Urinary bladder (tissue), 3 donors: ENCODE measurements at regions not wholly inside any gene's neighbourhood (a gene's known extent, or its start where the extent isn't known, plus 50 kb on each side); places are given as distances from the start of the nearest gene placed in this dataset.

Experiments
- DNase-seq: peaks from one replicate; pipeline ENCODE4 v3.0.0-alpha.2; 2015; ENCODE audit errors: extremely low spot score
- H3K27ac ChIP-seq: one replicate; pipeline ENCODE4 v1.5.1; 2013; ENCODE audit warnings: low read depth, mild to moderate bottlenecking, moderate library complexity
- H3K36me3 ChIP-seq: one replicate; pipeline ENCODE4 v1.6.1; 2013; ENCODE audit warnings: mild to moderate bottlenecking, moderate library complexity; ENCODE audit not compliant: insufficient read depth
- H3K4me1 ChIP-seq: one replicate; pipeline ENCODE4 v1.6.1; 2013; ENCODE audit warnings: mild to moderate bottlenecking, moderate library complexity; ENCODE audit not compliant: insufficient read depth
- H3K4me3 ChIP-seq: one replicate; pipeline ENCODE4 v1.5.1; 2013; ENCODE audit warnings: low read depth, low read length
- WGBS: extraction: QIAGEN DNeasy Blood & Tissue Kit; methylation state at CpG from one replicate; pipeline ENCODE4 v1.1.7; 2013; 5-methylcytosine and 5-hydroxymethylcytosine counted together
- donor health status: healthy with polysubstance abuse.
- donor health status: healthy.

GRCh38 chr12:4005851-4006430 is 132.7 kb upstream of the PARP11 start:
- 88% methylated on average over 15 of the region's 15 CpGs for WGBS
- no peak for DNase-seq
- no peaks in the 10 kb centered on the region for H3K4me1 ChIP-seq
- no peaks in the 10 kb centered on the region for H3K36me3 ChIP-seq
- H3K27ac ChIP-seq, result no peak overlapping the region
- H3K4me3 ChIP-seq, result no peak overlapping the region

GRCh38 chr12:4003576-4003975 is 130.4 kb upstream of the PARP11 start:
- Histone ChIP-seq H3K4me3 (no peak overlapping the region), H3K4me1 (no peaks in the 10 kb centered on the region), H3K27ac (no peak overlapping the region), H3K36me3 (no peaks in the 10 kb centered on the region)
- DNase-seq, result no peak
- 85% methylated on average over 4 of the region's 4 CpGs for WGBS

DNA sequence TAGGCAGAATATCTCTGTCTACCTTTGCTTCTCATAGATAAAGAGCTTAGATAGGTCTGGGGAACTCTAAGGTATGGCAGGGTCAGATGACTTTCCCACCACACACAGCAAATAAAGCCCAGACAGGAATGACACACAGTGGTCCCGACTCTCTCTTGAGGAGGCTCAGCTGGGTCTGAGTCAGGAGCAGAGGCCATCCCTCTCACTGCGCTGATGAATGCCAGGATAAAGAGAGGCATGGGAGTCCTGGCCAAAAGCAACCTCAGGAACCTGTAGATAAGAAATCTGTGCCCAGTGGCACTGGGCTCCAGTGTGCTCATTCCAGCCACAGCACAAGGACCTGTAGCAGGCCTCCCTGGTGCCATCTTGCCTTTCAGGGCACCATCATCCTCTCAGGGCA is 129.4 kb upstream of the PARP11 start:
- DNase-seq, result no peak
- Histone ChIP-seq H3K4me1 (no peaks in the 10 kb centered on the region), H3K4me3 (no peak overlapping the region), H3K36me3 (no peaks in the 10 kb centered on the region), H3K27ac (no peak overlapping the region)
- 75% methylated on average over 2 of the region's 2 CpGs for WGBS

DNA sequence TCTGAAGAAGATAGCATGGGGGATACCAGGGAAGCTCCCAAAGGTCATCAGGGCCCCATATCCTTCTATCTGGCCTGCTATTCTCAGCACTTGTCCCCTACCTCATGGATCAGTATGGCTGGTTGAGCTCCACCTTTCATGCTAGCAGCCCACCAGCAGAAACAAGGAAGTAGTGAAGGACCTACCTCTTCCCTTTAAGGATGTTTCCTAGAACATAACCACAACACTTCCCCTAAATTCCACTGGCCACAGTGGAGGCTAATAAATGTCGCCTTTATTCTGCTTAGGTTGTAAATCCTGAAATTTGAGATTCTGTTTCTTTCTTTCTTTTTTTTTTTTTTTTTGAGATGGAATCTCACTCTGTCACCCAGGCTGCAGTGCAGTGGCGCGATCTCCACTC is 128.6 kb upstream of the PARP11 start:
- no peaks in the 10 kb centered on the region for H3K36me3 ChIP-seq
- DNase-seq, result no peak
- no peak overlapping the region for H3K4me3 ChIP-seq
- no peak overlapping the region for H3K27ac ChIP-seq
- 88% methylated on average over 3 of the region's 3 CpGs for WGBS
- H3K4me1 ChIP-seq, result no peaks in the 10 kb centered on the region

DNA sequence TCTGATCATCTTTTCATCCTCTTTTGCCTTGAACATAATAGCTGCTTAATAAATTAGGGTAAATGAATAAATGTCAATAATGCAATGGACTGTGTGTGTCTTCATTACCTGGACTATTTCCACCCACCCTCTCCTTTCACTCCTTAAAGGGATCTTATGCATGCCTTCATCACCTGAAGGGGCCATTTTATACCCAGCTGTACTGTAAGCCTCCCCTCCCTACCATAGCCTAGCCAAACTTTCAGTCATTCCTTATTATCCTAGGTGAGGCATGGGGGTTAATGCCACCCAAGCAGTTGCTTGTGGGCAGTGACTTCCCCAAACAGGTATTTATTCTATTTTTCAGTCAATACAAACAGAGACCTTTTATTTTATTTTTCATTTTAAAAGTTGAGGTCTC is 127.8 kb upstream of the PARP11 start:
- DNase-seq, result no peak
- H3K27ac ChIP-seq, result no peak overlapping the region

DNA sequence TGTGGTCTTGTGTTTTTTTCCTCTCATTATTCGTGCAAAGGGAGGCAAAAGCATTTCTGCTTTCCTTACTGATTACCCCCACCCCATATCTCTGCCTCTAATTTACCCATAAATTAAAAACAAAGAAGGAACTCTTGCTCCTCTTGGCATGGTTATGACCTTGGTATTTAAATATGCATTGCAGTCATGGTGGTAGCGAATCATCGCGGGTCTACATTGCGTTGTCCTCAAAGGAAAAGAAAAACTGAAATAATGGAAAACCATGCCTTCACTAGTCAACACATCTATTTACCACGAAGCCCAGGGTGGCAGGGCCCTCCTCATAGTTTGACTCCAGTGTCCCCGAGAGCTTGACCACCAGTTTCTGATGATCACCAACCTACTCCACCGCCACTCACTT is 126.7 kb upstream of the PARP11 start:
- Histone ChIP-seq H3K4me3 (no peak overlapping the region), H3K36me3 (no peaks in the 10 kb centered on the region), H3K27ac (no peak overlapping the region), H3K4me1 (no peaks in the 10 kb centered on the region)
- WGBS, result 92% methylated on average over 8 of the region's 8 CpGs
- DNase-seq, result no peak

More for the DNA sequence above, 127.8 kb upstream of the PARP11 start:
- Histone ChIP-seq H3K4me3 (no peak overlapping the region), H3K4me1 (no peaks in the 10 kb centered on the region), H3K36me3 (no peaks in the 10 kb centered on the region)

- WGBS, result 63% methylated on average over 7 of the region's 7 CpGs
- Histone ChIP-seq H3K4me3 (no peak overlapping the region), H3K27ac (no peak overlapping the region), H3K4me1 (no peaks in the 10 kb centered on the region), H3K36me3 (no peaks in the 10 kb centered on the region)
- peak; percentile 70 for DNase-seq
Measured at GRCh38 chr12:3998968-3999792, 126.0 kb upstream of the PARP11 start.

- Histone ChIP-seq H3K36me3 (no peaks in the 10 kb centered on the region), H3K27ac (no peak overlapping the region), H3K4me1 (no peaks in the 10 kb centered on the region), H3K4me3 (no peak overlapping the region)
- WGBS, result 80% methylated on average over 5 of the region's 5 CpGs
- DNase-seq, result no peak
Measured at GRCh38 chr12:3998397-3998796, 125.2 kb upstream of the PARP11 start.

GRCh38 chr12:3996322-3996721 is 123.1 kb upstream of the PARP11 start:
- Histone ChIP-seq H3K27ac (no peak overlapping the region), H3K4me3 (no peak overlapping the region), H3K4me1 (no peaks in the 10 kb centered on the region), H3K36me3 (no peaks in the 10 kb centered on the region)
- WGBS, result 71% methylated on average over 5 of the region's 5 CpGs
- DNase-seq, result no peak

DNA sequence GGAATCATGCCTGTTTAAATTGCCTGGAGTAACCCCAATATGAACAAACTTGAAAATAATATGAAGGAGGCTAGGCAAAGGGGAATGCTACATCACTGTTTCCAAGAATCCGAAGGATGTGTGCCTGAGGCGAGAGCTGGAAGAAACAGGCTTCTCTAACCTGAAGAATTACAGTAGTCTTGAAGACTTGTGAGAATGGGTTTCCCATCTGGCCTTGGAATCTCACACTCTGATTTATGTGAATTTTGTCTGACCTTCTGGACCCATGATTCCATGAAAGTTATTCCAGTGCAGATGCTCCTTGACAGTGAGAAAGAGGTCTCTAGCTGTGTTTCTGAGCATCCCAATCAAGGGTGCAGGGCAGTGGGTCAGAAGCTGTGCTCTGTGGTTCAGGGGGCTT is 122.1 kb upstream of the PARP11 start:
- no peaks in the 10 kb centered on the region for H3K36me3 ChIP-seq
- no peak for DNase-seq
- no peaks in the 10 kb centered on the region for H3K4me1 ChIP-seq
- WGBS, result 88% methylated on average over 2 of the region's 2 CpGs
- H3K4me3 ChIP-seq, result no peak overlapping the region
- no peak overlapping the region for H3K27ac ChIP-seq

GRCh38 chr12:3994500-3994899 is 121.3 kb upstream of the PARP11 start:
- Histone ChIP-seq H3K4me3 (no peak overlapping the region), H3K4me1 (no peaks in the 10 kb centered on the region), H3K27ac (no peak overlapping the region), H3K36me3 (no peaks in the 10 kb centered on the region)
- 79% methylated on average over 3 of the region's 3 CpGs for WGBS
- DNase-seq, result no peak

DNA sequence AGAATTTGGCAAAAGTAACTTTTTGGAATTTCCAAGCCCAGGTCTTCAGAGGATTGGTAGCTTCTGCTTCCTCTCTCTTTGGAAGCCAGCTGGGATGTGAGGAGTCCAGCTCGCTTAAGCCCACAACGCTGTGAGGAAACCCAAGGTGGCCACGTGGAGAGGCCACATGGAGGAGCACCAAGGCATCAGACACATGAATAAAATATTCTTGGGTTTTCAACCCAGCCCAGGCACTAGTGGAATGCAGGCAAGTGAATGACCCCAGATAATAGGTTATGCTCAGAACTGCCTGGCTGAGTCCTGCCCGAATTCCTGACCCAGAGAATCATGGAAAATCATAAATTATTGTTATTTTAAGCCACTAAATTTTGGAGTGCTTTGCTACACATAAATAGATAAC is 119.7 kb upstream of the PARP11 start:
- no peaks in the 10 kb centered on the region for H3K36me3 ChIP-seq
- H3K27ac ChIP-seq, result no peak overlapping the region
- WGBS, result 64% methylated on average over 4 of the region's 4 CpGs
- H3K4me3 ChIP-seq, result no peak overlapping the region
- DNase-seq, result no peak
- no peaks in the 10 kb centered on the region for H3K4me1 ChIP-seq

- H3K27ac ChIP-seq, result no peak overlapping the region
- 92% methylated on average over 11 of the region's 11 CpGs for WGBS
- DNase-seq, result no peak
- no peak overlapping the region for H3K4me3 ChIP-seq
- no peaks in the 10 kb centered on the region for H3K4me1 ChIP-seq
- H3K36me3 ChIP-seq, result no peaks in the 10 kb centered on the region
Measured at GRCh38 chr12:3991798-3992580, 118.8 kb upstream of the PARP11 start.
